Uterus (tissue), 3 donors: ENCODE measurements at regions not wholly inside any gene's neighbourhood (a gene's known extent, or its start where the extent isn't known, plus 50 kb on each side); places are given as distances from the start of the nearest gene placed in this dataset.

Experiments used
- DNase-seq, 2 donors: peaks; one replicate each; pipeline ENCODE4 v3.0.0-alpha.2; 2019 to 2020
- H3K27ac ChIP-seq, 2 donors: fragments of 200-600 bp; sonication (generic); 1 replicate in 1 of 2; 2 replicates in 1 of 2; pipeline ENCODE4 v1.5.1; 2016 to 2018
- H3K27me3 ChIP-seq, 2 donors: fragments of 200-600 bp; sonication (generic); one replicate each; pipeline ENCODE4 v1.5.1; 2018 to 2019; ENCODE audit warnings: control low read depth in 1 of 2
- H3K36me3 ChIP-seq, 2 donors: fragments of 200-600 bp; sonication (generic); one replicate each; pipeline ENCODE4 v1.5.1; 2019; ENCODE audit warnings: control low read depth in 1 of 2
- H3K4me1 ChIP-seq, 2 donors: fragments of 200-600 bp; sonication (generic); one replicate each; pipeline ENCODE4 v1.5.1; 2018 to 2019; ENCODE audit warnings: control low read depth in 1 of 2
- H3K4me3 ChIP-seq, 2 donors: fragments of 200-600 bp; sonication (generic); 1 replicate in 1 of 2; 2 replicates in 1 of 2; pipeline ENCODE4 v1.5.1; 2018 to 2019; ENCODE audit warnings: mild to moderate bottlenecking in 1 of 2
- H3K9me3 ChIP-seq, 2 donors: fragments of 200-600 bp; sonication (generic); one replicate each; pipeline ENCODE4 v1.5.1; 2019; ENCODE audit warnings: control low read depth in 1 of 2
- POLR2A ChIP-seq, 2 donors: fragments of 450-650 bp; IDR thresholded peaks; one replicate each; pipeline ENCODE4 v1.6.1; 2016; ENCODE audit warnings: antibody characterized with exemption in 2 of 2, mild to moderate bottlenecking in 1 of 2, moderate library complexity in 1 of 2
- intact Hi-C: fragments of 100-400 bp; cut with DNase I; formaldehyde crosslinking; loops from one replicate; pipeline ENCODE4 v1.15.1; 2023; ENCODE audit warnings: low total_unique reads
- TF ChIP-seq, protein P1 (sequence below), 4 experiments: fragments of 200-600 bp in 2 of 4; fragments of 450-650 bp in 2 of 4; sonication (generic) in 2 of 4; IDR thresholded peaks; one replicate each; pipeline ENCODE4 v1.5.1; 2016 to 2019; ENCODE audit warnings: antibody characterized with exemption in 4 of 4, mild to moderate bottlenecking in 2 of 4, moderate library complexity in 1 of 4
- donor health status: DM: yes; HTN: yes; CAD: no.

DNA sequence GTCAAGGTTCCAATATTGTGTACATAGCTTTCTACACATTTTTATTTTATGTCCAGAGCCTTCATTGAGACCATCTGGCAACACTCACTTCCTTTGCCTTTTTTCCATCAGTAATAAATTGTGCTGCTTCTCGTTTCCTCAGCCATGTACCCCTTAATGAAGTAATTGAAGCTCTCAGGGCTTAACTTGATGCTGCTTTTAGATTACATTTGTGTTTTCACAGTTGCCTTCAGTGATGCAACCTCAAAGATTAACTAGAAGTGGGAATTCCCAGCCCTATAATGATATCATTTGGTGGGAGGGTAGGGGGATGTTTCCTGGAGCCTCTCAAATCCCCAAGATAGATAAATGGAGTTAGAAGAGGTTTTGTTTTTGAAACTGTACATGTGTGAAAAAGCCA is 80.2 kb upstream of the KRR1 start:
- no peaks in the 10 kb centered on the region for H3K4me1 ChIP-seq
- H3K4me3 ChIP-seq, result no peak overlapping the region
- H3K27ac ChIP-seq, result no peak overlapping the region
- intact Hi-C loops, result no loop called here
- no peaks in the 10 kb centered on the region for H3K36me3 ChIP-seq
- no peak for DNase-seq
- no peaks in the 10 kb centered on the region for H3K27me3 ChIP-seq
- no peak for TF ChIP-seq POLR2A (IDR thresholded peaks at IDR 0.05)
- TF ChIP-seq, protein P1, sequence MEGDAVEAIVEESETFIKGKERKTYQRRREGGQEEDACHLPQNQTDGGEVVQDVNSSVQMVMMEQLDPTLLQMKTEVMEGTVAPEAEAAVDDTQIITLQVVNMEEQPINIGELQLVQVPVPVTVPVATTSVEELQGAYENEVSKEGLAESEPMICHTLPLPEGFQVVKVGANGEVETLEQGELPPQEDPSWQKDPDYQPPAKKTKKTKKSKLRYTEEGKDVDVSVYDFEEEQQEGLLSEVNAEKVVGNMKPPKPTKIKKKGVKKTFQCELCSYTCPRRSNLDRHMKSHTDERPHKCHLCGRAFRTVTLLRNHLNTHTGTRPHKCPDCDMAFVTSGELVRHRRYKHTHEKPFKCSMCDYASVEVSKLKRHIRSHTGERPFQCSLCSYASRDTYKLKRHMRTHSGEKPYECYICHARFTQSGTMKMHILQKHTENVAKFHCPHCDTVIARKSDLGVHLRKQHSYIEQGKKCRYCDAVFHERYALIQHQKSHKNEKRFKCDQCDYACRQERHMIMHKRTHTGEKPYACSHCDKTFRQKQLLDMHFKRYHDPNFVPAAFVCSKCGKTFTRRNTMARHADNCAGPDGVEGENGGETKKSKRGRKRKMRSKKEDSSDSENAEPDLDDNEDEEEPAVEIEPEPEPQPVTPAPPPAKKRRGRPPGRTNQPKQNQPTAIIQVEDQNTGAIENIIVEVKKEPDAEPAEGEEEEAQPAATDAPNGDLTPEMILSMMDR (IDR thresholded peaks at IDR 0.05), result no peak
- H3K9me3 ChIP-seq, result no peaks in the 10 kb centered on the region

DNA sequence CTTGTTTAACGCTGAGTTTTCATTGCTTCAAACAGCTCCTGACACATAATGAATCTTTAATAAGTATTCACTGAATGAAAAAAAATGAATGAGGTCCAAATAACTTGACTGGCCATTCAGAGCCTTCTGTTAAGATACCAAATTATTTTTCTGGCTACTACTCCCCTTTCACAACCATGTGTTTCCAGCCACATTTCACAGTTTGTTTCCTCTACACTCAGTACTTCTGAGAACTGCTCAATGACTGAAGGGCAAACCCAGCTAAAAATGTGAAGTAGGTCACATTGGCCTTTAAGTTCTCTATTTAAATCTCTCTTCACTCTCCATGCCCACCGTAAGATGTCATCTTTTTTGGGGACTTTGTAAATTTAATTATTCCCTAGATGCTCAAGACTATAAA is 78.4 kb upstream of the KRR1 start:
- DNase-seq, result no peak
- Histone ChIP-seq H3K27me3 (no peaks in the 10 kb centered on the region), H3K9me3 (no peaks in the 10 kb centered on the region), H3K4me3 (no peak overlapping the region), H3K27ac (no peak overlapping the region), H3K36me3 (no peaks in the 10 kb centered on the region), H3K4me1 (no peaks in the 10 kb centered on the region)
- intact Hi-C loops, result no loop called here
- TF ChIP-seq POLR2A (IDR thresholded peaks at IDR 0.05), result no peak
- TF ChIP-seq, protein P1 (IDR thresholded peaks at IDR 0.05), result no peak

DNA sequence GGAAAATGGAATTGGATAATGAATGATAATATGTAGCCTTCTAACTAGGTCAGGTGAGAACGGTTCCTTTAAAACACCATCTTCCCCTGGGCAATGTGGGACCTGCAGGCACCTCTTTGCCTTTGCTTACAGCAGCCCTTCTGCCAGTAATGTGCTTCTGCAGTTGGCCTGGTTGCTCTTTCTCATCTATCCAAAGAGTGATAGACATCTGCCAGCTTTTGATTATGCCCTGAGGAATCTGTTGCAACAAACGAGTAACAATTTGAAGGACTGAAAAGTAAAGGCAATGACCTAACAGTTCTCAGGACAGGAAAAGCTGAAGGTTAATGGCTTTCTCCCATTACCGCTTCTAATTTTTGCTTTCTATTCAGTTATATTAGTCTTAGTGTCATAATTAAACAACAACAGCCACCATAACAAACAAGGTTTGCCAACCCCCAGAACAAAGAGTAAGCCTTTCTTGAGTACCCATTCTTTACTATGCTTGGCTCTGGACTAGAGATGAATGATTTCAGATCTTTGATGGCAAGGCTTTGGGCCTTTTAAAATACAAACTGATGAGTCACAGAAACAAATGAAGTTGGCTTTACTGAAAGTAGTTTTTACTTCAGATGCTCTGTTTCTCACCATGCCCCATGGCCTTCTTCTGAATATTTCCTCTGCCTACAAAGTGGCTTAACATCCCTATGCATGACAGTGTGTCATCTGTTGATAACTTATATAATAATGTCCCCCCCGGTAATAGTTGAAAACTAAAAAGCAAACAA is 76.1 kb upstream of the KRR1 start:
- DNase-seq, result no peak
- H3K27ac ChIP-seq, result no peak overlapping the region
- TF ChIP-seq POLR2A (IDR thresholded peaks at IDR 0.05), result no peak
- TF ChIP-seq, protein P1 (IDR thresholded peaks at IDR 0.05), result no peak
- no peaks in the 10 kb centered on the region for H3K9me3 ChIP-seq
- no peaks in the 10 kb centered on the region for H3K4me1 ChIP-seq
- intact Hi-C loops, result no loop called here
- H3K36me3 ChIP-seq, result no peaks in the 10 kb centered on the region
- H3K27me3 ChIP-seq, result no peaks in the 10 kb centered on the region
- H3K4me3 ChIP-seq, result no peak overlapping the region

DNA sequence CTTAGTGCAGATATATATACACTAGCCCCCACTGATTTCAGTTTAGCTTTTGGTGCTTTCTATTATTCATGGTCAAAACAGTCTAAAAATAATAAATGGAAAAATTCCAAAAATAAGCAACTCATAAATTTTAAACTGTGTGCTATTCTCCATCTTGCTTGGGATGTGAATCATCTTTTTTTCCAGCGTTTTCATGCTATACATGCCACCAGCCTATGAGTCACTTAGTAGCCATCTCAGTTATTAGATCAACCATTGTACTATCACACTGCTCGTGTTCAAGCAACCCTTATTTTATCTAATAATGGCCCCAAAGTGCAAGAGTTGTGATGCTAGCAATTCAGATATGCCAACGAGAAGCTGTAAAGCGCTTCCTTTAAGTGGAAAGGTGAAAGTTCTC is 73.9 kb upstream of the KRR1 start:
- Histone ChIP-seq H3K4me1 (no peaks in the 10 kb centered on the region), H3K36me3 (no peaks in the 10 kb centered on the region), H3K4me3 (no peak overlapping the region), H3K27me3 (no peaks in the 10 kb centered on the region), H3K27ac (no peak overlapping the region), H3K9me3 (no peaks in the 10 kb centered on the region)
- intact Hi-C loops, result no loop called here
- DNase-seq, result no peak
- TF ChIP-seq, protein P1 (IDR thresholded peaks at IDR 0.05), result no peak
- no peak for TF ChIP-seq POLR2A (IDR thresholded peaks at IDR 0.05)

DNA sequence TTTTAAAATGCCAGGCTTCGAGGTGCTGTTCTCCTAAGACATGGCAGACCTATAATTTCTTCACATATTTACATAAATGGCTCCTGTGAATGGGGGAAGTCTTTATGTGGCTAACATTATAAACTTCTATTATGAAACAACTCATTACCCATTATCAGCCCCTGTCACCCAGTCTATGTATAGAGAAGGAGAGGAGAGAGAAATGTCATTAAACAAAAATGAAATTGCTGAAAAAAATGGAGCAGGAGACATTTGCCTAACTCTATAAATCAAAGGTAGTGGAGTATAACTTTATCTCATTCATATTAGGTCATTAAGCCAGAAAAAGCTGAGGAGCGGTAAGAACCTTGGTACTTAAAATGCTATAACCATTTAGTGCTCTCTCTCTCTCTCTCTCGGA is 71.9 kb upstream of the KRR1 start:
- DNase-seq, result no peak
- Histone ChIP-seq H3K27me3 (no peaks in the 10 kb centered on the region), H3K36me3 (no peaks in the 10 kb centered on the region), H3K4me1 (no peaks in the 10 kb centered on the region), H3K4me3 (no peak overlapping the region), H3K9me3 (no peaks in the 10 kb centered on the region), H3K27ac (no peak overlapping the region)
- intact Hi-C loops, result no loop called here
- TF ChIP-seq POLR2A (IDR thresholded peaks at IDR 0.05), result no peak
- TF ChIP-seq, protein P1 (IDR thresholded peaks at IDR 0.05), result no peak
